ENCODE measurements at regions not wholly inside any gene's neighbourhood (a gene's known extent, or its start where the extent isn't known, plus 50 kb on each side); places are given as distances from the start of the nearest gene placed in this dataset.

DNA sequence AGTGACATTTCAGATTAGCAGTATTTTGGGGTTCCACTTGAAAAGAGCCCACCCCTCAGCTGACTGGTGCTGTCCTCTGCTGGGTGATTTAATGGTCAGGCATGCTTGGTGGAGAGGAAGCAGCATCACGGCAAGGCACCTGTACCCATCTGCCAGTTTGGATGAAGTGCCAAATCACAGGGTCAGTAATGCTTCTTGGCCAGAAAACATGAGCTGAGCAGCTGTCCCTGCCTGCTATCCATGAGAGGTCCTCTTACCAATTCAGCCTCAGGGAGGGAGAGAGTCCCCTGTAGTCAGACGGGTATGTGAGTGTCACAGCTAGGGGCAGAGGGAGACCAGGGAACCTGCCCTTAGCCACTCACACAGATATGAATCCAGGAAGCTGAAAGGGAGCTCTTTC, 137.9 kb downstream of the SEC61B start (continued):
- TF ChIP-seq, protein P1, sequence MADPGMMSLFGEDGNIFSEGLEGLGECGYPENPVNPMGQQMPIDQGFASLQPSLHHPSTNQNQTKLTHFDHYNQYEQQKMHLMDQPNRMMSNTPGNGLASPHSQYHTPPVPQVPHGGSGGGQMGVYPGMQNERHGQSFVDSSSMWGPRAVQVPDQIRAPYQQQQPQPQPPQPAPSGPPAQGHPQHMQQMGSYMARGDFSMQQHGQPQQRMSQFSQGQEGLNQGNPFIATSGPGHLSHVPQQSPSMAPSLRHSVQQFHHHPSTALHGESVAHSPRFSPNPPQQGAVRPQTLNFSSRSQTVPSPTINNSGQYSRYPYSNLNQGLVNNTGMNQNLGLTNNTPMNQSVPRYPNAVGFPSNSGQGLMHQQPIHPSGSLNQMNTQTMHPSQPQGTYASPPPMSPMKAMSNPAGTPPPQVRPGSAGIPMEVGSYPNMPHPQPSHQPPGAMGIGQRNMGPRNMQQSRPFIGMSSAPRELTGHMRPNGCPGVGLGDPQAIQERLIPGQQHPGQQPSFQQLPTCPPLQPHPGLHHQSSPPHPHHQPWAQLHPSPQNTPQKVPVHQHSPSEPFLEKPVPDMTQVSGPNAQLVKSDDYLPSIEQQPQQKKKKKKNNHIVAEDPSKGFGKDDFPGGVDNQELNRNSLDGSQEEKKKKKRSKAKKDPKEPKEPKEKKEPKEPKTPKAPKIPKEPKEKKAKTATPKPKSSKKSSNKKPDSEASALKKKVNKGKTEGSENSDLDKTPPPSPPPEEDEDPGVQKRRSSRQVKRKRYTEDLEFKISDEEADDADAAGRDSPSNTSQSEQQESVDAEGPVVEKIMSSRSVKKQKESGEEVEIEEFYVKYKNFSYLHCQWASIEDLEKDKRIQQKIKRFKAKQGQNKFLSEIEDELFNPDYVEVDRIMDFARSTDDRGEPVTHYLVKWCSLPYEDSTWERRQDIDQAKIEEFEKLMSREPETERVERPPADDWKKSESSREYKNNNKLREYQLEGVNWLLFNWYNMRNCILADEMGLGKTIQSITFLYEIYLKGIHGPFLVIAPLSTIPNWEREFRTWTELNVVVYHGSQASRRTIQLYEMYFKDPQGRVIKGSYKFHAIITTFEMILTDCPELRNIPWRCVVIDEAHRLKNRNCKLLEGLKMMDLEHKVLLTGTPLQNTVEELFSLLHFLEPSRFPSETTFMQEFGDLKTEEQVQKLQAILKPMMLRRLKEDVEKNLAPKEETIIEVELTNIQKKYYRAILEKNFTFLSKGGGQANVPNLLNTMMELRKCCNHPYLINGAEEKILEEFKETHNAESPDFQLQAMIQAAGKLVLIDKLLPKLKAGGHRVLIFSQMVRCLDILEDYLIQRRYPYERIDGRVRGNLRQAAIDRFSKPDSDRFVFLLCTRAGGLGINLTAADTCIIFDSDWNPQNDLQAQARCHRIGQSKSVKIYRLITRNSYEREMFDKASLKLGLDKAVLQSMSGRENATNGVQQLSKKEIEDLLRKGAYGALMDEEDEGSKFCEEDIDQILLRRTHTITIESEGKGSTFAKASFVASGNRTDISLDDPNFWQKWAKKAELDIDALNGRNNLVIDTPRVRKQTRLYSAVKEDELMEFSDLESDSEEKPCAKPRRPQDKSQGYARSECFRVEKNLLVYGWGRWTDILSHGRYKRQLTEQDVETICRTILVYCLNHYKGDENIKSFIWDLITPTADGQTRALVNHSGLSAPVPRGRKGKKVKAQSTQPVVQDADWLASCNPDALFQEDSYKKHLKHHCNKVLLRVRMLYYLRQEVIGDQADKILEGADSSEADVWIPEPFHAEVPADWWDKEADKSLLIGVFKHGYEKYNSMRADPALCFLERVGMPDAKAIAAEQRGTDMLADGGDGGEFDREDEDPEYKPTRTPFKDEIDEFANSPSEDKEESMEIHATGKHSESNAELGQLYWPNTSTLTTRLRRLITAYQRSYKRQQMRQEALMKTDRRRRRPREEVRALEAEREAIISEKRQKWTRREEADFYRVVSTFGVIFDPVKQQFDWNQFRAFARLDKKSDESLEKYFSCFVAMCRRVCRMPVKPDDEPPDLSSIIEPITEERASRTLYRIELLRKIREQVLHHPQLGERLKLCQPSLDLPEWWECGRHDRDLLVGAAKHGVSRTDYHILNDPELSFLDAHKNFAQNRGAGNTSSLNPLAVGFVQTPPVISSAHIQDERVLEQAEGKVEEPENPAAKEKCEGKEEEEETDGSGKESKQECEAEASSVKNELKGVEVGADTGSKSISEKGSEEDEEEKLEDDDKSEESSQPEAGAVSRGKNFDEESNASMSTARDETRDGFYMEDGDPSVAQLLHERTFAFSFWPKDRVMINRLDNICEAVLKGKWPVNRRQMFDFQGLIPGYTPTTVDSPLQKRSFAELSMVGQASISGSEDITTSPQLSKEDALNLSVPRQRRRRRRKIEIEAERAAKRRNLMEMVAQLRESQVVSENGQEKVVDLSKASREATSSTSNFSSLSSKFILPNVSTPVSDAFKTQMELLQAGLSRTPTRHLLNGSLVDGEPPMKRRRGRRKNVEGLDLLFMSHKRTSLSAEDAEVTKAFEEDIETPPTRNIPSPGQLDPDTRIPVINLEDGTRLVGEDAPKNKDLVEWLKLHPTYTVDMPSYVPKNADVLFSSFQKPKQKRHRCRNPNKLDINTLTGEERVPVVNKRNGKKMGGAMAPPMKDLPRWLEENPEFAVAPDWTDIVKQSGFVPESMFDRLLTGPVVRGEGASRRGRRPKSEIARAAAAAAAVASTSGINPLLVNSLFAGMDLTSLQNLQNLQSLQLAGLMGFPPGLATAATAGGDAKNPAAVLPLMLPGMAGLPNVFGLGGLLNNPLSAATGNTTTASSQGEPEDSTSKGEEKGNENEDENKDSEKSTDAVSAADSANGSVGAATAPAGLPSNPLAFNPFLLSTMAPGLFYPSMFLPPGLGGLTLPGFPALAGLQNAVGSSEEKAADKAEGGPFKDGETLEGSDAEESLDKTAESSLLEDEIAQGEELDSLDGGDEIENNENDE (IDR thresholded peaks at IDR 0.05; ENCODE audit: insufficient replicate concordance, low read length): no peak
- TF ChIP-seq TEAD4 (IDR thresholded peaks at IDR 0.05; ENCODE audit: low read depth, low read length) (no peak), TAF1 (IDR thresholded peaks at IDR 0.05; ENCODE audit: low read depth, low read length) (no peak), CTBP2 (IDR thresholded peaks at IDR 0.05; ENCODE audit: borderline replicate concordance, insufficient read depth, insufficient read length, low read length) (no peak), EGR1 (IDR thresholded peaks at IDR 0.05; ENCODE audit: borderline replicate concordance, low read depth, low read length) (no peak), POLR2A (IDR thresholded peaks at IDR 0.05; ENCODE audit: control extremely low read depth in 1 of 2, low read depth in 2 of 2, low read length in 2 of 2) (no peak), TBP (IDR thresholded peaks at IDR 0.05; ENCODE audit: low read depth, low read length) (no peak), CHD1 (IDR thresholded peaks at IDR 0.05; ENCODE audit: low read depth, low read length) (no peak), TAF7 (optimal IDR thresholded peaks at IDR 0.05; ENCODE audit: borderline replicate concordance, low read depth, low read length) (no peak), BACH1 (IDR thresholded peaks at IDR 0.05; ENCODE audit: low read length) (no peak), KDM4A (IDR thresholded peaks at IDR 0.05; ENCODE audit: low read depth, low read length, severe bottlenecking) (no peak)
- TF ChIP-seq, protein P2, sequence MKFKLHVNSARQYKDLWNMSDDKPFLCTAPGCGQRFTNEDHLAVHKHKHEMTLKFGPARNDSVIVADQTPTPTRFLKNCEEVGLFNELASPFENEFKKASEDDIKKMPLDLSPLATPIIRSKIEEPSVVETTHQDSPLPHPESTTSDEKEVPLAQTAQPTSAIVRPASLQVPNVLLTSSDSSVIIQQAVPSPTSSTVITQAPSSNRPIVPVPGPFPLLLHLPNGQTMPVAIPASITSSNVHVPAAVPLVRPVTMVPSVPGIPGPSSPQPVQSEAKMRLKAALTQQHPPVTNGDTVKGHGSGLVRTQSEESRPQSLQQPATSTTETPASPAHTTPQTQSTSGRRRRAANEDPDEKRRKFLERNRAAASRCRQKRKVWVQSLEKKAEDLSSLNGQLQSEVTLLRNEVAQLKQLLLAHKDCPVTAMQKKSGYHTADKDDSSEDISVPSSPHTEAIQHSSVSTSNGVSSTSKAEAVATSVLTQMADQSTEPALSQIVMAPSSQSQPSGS (IDR thresholded peaks at IDR 0.05; ENCODE audit: low read length): no peak
